Fibroblast of skin of left biceps (primary cell): ENCODE measurements at regions not wholly inside any gene's neighbourhood (a gene's known extent, or its start where the extent isn't known, plus 50 kb on each side); places are given as distances from the start of the nearest gene placed in this dataset.

Experiments
- DNase-seq, 2 experiments: peaks; one replicate each; pipeline ENCODE4 v3.0.0-alpha.2; 2013; ENCODE audit warnings: low read depth in 2 of 2

- DNase-seq = no peak
These were observed 152.9 kb downstream of the CBLN1 start for GRCh38 chr16:49128740-49129139.

- no peak for DNase-seq
These were observed 154.5 kb downstream of the CBLN1 start for GRCh38 chr16:49127103-49127502.

- DNase-seq = no peak
These were observed 160.0 kb downstream of the CBLN1 start for GRCh38 chr16:49121636-49122035.

- no peak for DNase-seq
These were observed 161.0 kb downstream of the CBLN1 start for GRCh38 chr16:49120631-49121030.

GRCh38 chr16:49116873-49117272 lies 164.8 kb downstream of the CBLN1 start:
- no peak for DNase-seq

GRCh38 chr16:49115956-49116355 lies 165.7 kb downstream of the CBLN1 start:
- no peak for DNase-seq

- DNase-seq = no peak
These were observed 168.9 kb downstream of the CBLN1 start for GRCh38 chr16:49112754-49113153.

- DNase-seq = no peak
These were observed 170.3 kb downstream of the CBLN1 start for GRCh38 chr16:49111351-49111750.

- no peak for DNase-seq
These were observed 173.0 kb downstream of the CBLN1 start for GRCh38 chr16:49108611-49109010.

GRCh38 chr16:49103298-49103697 lies 178.3 kb downstream of the CBLN1 start:
- DNase-seq = no peak

GRCh38 chr16:49101997-49102396 lies 179.6 kb downstream of the CBLN1 start:
- DNase-seq = no peak

- DNase-seq = no peak
These were observed 181.3 kb downstream of the CBLN1 start for GRCh38 chr16:49100366-49100765.

- DNase-seq = no peak
These were observed 183.7 kb downstream of the CBLN1 start for GRCh38 chr16:49097964-49098363.

GRCh38 chr16:49096176-49096945 lies 185.3 kb downstream of the CBLN1 start:
- no peak for DNase-seq

- no peak for DNase-seq
These were observed 186.1 kb downstream of the CBLN1 start for GRCh38 chr16:49095539-49095938.

- no peak for DNase-seq
These were observed 187.2 kb downstream of the CBLN1 start for GRCh38 chr16:49094471-49094870.

GRCh38 chr16:49093939-49094338 lies 187.7 kb downstream of the CBLN1 start:
- no peak for DNase-seq

GRCh38 chr16:49092704-49093103 lies 188.9 kb downstream of the CBLN1 start:
- no peak for DNase-seq

GRCh38 chr16:49089533-49089932 lies 192.1 kb downstream of the CBLN1 start:
- no peak for DNase-seq

- DNase-seq = no peak
These were observed 192.6 kb downstream of the CBLN1 start for GRCh38 chr16:49089039-49089438.

- DNase-seq = no peak
These were observed 196.0 kb downstream of the CBLN1 start for GRCh38 chr16:49085686-49086085.

GRCh38 chr16:49084628-49085390 lies 196.8 kb downstream of the CBLN1 start:
- DNase-seq = no peak

GRCh38 chr16:49081554-49081953 lies 200.1 kb downstream of the CBLN1 start:
- no peak for DNase-seq
